GM18499 (cell line): ENCODE measurements at regions not wholly inside any gene's neighbourhood (a gene's known extent, or its start where the extent isn't known, plus 50 kb on each side); places are given as distances from the start of the nearest gene placed in this dataset.

Source experiments
- ATAC-seq: cut with Tn5 transposase; IDR thresholded peaks from one replicate; pipeline ENCODE4 v1.9.1; 2021; ENCODE audit warnings: moderate number of reproducible peaks; ENCODE audit not compliant: insufficient read depth, unreplicated experiment

DNA sequence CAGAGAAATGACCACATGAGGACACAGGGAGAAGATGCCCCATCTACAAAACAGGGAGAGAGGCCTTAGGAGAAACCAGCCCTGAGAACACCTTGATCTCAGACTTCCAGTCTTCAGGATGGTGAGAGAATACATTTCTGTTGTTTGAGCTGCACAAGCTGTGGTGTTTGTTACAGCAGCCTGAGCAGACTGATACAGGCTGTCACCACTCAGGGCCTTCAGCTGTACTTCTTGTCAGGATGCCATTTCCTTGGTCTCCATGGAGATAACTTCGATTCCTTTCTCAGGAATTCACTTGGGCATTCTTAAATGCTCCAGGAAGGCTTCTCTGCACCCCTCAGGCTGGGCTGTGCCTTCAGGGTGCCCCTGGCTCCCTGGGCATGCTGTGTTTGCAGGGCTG is 85.7 kb upstream of the IGFBP3 start:
- no peak for ATAC-seq

DNA sequence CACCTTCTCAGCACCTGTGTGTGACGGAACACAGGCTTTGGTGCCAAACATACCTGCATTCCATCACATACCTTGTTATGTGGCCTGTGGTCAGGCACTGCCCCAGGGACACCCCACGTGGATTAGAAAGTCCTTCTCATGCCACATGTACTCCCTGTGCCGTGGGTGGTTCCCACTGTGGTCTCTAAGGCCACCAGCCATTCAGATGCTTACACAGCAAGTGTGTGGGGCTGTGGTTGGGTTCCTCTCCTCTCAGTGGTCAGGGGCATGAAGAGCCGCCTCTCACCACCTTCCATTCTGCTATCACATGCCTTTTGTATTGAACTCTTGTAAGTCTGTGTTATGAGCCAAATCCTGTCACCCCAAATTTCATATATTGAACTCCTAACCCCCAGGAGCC is 85.1 kb upstream of the IGFBP3 start:
- ATAC-seq, result no peak

DNA sequence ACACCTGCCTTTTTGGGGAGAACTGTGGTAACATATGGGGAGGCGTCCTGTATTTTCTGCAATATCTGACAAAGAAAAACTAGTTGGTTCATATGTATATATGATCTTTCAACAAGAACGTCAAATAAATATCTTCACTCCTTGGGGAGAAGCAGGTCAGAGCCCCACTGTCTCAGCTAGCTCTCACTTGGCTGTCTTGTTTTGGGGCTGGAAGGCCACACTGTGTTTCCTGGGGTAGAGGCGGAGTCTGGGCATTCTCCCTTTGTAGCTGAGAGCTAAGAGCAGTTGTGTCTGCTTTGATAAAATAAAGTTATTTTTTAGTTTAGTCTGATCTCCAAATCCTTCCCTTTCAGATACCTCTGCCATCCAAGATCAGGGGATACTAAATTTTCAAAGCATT is 83.9 kb upstream of the IGFBP3 start:
- no peak for ATAC-seq

DNA sequence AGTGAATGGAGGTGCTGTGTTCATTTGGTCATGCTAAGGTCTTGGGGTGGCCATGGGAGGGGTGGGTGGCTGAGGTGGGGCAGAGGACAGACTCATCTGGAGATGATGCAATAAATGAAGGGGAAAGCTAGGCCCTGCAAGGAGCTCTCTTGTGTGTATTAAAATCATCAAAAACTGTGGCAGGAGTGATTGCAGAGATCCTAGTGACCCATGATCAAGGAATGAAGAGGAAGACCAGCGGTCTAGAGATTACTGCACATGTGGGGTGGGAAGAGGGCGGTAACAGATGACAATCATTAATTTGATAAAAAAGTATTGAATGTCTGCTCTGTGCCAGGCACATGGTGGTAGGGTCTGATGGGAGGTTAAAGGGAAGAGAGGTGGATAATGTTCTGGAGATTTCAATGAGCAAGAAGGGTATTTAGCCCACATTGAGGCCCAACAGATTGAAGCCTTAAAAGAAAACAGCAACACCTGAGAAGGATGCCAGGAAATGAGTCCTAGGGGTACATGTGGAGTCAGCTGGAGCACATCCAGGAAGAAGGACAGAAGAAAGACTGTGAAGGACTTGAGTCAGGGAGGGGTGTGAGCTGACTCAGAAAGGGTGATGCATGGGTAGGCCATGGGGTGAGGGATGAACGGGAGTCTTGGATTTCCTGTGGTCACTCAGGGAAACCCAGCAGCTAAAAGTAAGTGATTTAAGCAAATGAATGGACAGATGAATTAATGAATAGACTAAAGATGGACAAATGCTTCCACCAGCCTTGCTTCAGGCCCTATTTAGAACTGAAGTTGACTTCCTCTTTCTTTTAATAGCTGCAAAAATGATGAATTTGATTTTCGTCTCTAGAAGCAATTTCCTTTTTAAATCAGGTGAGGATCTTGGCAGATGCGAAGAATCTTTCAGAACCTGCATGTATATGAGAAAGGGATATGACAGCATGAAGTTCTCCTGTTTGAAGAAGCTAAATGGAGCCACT is 83.1 kb upstream of the IGFBP3 start:
- ATAC-seq, result no peak

DNA sequence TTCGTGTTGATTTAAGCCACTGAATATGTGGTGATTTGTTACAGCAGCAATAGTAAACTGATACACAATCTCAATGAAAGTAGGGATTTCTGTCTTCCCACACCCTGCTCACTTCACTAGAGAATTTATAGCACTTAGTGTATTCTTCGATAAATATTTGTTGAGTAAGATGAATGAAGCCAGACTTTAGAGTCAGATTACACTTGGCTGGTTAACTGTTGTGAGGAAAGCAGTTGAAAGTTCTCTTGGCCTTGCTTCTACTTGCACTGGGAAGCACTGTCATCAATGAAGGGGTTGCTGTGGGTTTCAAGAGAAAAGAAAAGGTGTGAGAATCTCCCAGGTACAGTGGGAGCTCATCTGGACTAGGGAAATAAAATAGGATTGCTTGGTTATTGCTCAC is 82.1 kb upstream of the IGFBP3 start:
- no peak for ATAC-seq

DNA sequence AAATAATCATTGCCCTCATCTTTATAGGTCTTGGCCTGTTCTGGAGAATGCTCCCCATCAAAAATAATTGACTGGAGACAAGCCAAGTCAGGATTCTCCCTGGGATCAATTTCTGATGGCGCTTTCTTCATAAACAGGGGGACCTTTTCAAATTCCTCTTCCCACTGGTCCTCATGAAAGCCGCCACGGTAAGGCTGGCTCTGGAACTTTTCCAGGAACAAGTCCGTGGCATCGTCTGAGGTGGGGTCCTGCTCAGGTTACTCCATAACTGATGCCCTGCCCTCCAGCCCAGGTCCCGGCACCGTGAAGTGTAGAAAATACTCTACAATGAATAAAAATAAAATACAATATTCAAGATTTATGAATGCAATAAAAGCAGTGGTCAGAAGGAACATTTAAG is 79.4 kb upstream of the IGFBP3 start:
- ATAC-seq, result no peak

DNA sequence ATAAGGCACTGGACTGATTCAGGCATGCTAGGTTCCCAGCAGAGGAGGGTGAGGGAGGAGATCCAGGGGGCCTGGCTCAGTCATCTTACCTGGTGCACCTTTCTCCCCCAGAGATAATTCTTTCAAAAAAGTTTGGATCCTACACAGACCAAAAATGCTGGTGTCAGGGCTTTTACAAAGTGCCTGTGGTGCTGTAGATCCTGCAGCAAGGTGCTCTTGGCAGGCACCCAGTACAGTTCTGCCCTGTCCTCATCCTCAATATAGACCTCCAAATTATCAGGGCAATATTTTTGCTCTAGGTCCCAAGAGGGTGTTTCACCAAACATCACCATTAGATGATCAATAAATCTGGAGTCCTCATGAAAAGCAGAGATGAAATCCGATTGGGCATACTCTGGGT is 78.5 kb upstream of the IGFBP3 start:
- ATAC-seq, result no peak

DNA sequence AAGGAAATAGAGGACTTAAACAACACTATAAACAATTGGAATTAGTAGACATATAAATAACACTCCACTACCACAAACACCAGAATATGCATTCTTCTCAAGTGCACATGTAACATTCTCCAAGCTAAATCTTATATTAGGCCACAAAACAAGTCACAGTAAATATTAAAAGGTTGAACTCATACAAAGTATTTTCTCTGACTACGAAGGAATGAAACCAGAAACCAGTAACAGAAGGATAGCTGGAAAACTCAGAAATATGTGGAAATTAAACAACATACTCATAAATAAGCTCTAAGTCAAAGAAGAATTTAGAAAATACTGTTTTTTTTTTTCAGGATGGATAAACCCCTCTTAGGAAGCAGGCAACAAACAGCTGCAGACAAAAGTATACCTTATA is 77.4 kb upstream of the IGFBP3 start:
- no peak for ATAC-seq

DNA sequence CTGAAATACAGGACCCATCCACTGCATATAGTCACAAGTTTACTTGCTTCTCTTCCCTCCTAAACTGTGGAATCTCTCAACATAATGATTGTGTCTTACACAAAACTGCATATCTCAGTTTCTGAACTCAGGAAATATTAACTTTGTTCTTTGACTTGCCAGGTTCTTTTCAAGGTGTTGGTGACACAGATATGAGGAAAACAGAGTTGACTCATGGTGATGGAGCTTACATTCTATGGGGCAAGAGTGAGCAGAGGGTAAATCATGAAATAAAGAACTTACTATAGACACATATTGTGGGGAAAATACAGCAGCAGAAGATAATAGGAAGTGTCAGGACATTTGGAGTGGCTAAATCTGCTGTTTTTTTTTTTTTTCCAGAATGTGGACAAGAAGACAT is 72.5 kb upstream of the IGFBP3 start:
- ATAC-seq, result no peak

DNA sequence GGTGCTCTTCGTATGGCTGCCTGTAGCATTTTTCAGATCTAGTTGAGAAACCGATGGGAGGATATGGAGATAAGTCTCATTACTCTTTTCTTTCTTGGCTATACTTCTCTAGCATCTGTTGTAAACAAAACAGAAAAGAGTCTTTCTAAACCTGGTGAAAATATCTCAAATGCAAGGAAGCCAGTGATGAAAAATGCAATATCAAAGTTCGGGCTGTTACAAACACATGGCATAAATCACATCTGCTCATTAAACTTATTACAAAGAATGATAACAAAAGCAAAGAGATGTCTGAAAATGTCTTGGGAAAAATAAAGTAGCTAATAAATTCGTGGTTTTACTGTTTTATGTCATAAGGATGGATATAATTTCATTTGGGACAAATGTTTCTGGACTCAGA is 71.8 kb upstream of the IGFBP3 start:
- ATAC-seq, result no peak

DNA sequence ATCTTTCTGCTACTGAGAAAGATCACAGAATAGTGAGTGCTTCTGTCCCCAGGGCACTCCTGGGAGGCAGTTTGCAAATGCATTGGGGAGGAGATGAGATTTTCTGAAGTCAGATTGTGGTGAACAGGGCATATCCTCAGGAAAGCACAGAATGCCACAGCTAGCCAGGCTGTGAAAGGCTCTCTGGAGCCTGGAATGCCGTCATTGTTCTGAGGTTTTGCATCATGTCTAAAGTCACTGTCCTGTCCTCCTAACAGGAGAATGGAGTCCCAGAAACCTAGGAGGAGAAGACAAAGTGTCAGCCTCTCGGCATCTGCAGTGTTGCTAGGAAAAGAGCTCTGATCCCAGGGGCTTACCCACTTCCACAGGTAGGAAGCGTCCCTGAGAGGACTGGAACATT is 69.2 kb upstream of the IGFBP3 start:
- ATAC-seq, result no peak

DNA sequence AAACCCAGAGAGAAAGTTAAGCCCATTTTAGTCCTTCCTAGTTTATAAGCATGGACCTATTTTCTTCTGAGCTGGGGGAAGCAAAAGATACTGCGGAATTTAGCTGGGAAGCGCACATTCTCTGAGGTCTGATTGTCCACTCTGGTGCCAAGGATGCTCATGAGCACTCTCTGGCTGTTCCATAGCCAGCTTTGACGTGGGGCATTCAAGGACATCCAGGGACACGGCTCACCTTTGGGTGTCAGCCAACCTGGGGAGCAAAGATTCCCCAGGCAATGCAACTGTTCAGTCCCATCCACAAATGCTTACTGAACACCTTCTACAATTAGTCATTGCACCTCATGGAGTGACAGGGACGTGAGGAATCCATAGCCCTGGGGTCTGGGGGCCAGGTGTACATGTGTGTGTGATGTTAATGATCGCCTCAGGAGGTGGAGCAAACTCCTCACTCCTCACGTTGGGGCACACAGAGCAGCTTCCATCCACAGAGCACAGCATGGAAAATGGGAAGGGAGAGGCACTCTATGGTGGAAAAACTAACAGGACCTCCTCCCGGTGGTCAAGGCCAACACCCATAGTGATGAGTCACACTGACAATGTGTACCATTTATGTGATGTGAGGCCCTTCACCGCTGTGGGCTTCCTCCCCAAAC is 67.5 kb upstream of the IGFBP3 start:
- no peak for ATAC-seq

DNA sequence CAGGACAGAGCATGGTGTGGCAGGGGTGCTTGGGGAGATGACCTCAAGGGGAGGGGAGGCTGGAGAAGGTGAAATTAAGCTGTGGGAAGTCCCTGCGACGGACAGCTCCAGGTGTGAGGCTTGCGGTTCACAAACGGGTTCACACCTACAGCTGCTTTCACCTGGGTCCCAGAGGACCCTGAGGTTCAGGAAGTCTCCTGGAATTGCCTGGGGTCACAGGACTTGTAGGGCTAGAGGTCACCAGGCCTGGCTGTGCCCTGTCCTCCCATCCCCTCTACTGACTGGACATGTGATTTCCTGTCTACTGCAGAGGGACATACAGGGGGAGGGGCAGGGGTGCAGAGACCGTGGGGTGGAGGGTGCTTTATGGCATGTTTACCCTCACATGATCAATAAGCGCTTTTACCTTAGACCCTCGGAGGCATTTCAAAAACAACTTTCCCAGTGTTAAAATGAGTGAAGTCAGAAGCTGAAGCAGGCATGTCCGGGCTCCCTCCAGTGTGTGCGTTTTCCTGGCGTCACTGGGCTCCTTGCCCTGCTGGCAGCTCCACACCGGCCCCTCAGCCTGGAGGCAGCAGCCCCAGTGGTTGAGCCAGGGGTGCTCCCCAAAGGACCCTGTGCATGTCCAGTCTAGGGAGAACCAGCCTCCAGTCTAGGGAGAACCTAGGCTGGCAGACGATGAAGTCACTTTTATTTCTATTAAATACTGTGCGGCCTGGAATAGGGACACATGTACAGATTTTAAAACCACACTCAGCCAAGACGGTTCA is 66.6 kb upstream of the IGFBP3 start:
- no peak for ATAC-seq

DNA sequence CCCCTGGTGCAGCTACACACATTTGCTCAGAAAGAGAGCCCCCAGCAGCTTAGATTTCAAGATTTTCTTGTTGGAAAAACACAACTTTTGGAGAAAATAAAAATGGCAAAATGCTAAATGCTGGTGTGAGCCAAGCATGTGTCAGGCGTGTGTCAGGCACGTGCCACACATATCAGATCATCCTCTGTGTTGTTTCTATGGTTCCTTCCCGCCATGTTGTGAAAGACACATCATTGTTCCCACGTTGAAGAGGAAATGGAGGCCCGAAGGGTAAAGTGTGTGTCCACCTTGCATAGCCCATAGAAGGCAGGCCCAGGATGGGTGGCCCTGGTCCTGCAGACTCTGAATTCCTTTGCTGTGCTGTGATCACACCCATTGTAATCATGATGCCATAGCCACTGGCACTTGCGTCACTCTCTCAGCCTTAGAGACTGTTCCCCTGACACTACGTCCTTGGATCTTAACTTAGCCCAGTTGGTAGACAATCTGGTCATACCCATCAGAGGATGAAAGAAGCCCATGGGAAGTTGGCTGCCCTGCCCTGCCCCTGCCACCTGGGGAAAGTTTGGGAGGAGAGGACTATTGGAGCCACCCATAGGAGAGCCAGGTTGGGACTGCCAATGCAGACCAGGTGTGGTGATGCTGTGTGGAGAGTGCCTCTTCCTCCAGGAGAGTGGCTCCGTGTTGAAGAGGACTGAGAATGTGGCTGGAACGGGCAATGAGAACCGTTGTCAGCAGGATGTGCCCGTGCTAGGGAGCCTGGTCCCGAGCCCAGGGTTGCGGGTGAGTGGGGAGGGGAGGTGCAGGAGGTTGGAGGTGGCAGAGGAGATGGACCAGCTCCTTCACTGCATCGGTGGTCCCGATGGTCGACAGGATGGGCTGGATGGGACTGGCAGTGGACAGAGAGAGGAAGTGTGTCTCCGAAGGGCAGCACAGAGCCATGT is 65.6 kb upstream of the IGFBP3 start:
- ATAC-seq, result no peak

DNA sequence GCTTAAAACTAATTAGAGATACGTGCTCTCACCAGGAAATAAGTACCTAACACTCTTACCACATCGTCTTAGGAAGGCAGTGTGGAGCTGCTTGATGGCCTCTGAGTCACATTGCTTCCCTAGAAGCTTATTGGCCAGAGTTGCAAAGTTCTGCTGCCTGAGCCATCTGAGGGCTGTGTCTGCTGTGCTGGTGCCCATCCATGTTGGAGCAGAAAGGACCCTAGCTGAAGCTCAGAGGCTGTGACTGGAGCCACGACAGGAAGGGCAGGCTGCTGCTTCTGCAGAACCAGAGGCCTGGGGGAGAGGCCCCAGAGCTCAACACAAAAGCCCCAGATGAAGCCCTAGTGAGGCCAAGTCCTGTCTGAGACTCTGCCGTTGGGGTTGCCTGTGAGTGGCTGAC is 64.8 kb upstream of the IGFBP3 start:
- no peak for ATAC-seq

DNA sequence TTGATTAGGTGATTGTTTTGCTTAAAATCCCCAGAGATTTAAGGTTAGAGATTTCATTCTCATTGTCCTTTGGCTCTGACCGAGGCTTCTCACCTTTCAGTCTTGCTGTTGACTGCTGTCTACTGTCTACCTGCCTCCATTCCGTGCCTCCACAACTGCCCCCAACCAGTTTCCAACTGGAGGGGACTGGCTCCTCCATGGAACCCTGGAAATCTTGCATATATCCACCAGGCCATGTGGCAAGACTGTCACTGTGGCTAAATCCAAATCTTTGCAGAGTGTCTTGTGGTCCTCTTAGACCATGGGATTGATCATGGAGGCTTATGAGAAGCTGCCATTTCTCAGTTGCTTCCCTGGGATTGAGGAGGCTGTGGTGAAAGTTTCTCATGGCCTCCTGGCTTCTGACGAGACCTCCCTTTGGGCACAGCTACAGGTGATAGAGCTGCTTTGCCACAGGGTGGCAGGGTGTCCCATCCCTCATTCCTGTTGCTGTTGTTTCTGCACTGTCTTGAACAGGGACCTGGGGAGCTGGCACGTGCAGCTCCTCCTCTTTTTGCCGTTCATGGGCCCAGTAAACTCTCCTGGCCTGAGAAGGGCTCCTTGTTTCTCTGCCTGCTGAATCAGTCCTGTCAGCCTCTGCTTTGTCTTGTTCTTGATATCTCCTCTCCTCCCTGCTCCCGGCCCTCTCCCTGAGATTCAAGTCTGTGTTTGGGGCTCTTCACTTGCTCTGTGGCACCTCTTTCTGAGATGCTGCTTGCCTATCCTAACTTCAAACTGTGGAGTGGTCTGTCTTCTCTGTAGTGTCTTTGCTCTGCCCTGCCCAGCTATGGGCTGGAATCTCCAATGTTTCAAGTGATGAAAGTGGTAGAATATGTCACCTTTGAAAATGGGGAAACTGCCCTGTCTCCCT is 63.6 kb upstream of the IGFBP3 start:
- no peak for ATAC-seq

DNA sequence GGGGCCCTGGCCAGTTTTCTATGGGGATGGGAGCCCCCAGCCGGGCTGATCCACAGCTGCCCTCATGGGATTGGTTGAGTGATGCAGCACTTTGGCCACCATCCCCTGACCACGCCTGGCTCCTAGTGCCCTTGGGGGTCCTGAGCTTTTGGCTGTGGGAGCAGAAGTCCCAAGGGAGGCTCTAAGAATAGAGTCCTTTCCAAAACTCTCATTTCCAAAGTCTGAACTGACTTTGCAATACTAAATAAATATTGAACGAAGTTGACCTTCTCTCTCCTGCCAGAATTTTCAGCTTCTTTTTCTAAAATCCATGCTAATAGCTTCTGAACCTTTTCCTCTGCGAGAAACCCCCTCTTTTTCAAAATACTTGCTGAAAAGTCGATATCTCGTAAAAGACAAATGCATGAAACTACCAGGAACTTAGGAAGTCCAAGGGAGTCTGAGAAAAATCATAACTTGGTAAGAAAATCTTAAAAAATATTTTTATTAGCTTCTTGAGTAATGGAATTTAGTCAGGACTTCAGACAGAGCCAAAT is 62.7 kb upstream of the IGFBP3 start:
- ATAC-seq, result no peak

DNA sequence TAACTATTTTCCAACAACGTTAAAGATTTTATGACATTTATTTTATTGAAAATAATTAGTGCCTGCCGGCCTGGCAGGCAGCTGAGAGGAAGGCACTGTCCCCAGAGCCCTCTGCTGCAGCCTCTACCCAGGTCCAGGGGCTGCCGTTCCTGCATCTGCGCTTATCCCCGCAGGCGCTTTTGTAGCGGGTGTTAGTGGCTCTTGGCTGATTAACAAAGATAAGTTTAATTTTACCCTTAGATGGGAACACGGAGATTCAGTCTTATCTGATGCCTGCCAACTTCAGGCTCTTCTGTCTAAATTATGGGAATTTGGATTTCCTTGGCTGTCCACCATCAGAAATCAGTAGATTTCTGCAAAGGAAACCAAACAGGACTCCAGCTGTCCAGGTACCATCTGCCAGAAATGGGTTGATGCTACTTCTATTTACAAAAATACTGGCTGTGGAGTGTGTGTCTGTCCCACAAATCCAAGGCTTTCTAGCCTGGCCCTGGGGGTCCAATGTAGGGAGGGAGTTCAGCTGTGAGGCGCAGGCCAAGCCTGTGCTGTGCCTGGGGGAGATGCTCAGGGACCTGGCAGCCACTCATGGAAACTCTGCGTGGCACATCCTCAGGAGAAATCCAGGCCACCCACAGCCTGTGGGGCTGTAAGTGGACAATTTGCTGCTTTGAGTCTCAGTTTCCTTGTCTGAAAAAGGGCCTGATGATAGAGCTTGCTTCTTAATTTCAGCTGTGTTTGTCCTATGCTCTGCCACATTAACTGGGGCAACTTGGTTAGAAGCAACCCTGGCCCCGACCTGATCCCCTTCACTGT is 62.0 kb upstream of the IGFBP3 start:
- ATAC-seq, result no peak
